ENCODE measurements at regions not wholly inside any gene's neighbourhood (a gene's known extent, or its start where the extent isn't known, plus 50 kb on each side); places are given as distances from the start of the nearest gene placed in this dataset.

DNA sequence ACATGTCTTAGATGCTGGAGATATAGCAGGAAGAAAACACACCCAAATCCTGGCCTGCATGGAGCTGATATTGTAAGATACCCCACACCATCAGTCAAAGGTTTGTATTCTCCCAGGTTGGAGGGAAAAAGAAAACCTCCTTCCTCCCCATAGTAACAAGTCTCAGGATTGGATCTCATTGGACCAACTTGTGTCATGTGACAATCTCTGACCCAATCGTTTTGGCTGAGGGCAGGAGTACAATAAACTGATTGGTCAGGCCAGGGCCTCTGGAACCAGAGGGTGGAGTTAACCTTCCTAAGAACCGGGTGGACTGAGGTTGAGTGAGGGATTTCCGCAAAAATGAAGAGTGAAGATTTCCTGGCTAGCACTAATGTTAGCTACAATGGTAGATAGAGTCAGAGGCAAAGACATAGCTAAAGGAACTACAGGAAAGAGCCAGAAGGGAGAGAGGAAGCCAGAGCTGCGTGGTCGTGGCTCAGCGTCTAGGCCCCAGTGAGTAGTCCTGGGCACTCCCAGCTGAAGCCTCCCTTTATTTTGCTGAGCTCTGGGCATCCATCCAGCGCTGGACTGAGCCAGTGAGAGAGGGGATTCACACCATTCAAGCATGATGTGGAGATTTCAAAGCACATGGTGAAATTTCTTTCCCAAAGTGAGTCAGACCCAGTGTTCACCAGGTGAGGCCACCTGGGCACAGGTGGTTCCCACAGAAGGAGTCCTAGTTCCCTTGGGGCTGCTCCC is 219.9 kb downstream of the AACS start:
- TF ChIP-seq CTCF (IDR thresholded peaks at IDR 0.05; ENCODE audit: insufficient read depth, low read depth, low read length) = no peak
- DNase-seq (ENCODE audit: low read depth) = no peak
- no peak overlapping the region for H3K4me3 ChIP-seq (ENCODE audit: low read depth, low read length)

DNA sequence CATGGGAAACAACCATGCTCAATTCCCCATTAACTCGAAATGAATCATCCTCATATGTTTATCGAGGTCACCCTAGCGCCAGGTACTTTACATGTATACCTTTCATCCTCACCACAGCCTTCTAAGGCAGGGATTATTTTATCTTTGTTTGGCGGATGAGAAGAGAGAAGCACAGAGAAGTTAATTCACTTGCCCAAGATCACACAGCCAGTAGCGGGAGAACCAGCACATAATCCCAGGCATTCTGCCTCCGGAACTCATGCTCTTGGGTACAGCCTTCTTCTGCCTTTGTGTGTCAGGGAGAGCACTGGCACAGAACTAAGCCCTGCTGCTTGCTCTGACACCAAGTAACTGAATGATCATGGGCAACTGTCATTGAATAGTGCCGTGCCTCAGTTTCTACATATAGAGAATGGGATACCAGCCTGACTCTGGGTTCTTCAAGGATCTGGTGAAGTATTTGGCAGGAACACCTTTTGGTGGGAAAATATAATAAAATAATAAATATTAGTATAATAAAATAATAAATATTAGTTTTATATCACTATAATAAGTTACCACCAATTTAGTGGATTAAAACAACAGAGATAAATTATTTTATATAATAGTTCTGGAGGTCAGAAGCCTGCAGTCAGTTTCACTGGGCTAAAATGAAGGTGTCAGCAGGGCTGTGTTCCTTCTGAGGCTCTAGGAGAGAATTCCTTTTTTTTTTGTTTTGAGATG is 220.9 kb downstream of the AACS start:
- no peak overlapping the region for H3K4me3 ChIP-seq (ENCODE audit: low read depth, low read length)
- DNase-seq (ENCODE audit: low read depth) = no peak
- TF ChIP-seq CTCF (IDR thresholded peaks at IDR 0.05; ENCODE audit: insufficient read depth, low read depth, low read length) = no peak

DNA sequence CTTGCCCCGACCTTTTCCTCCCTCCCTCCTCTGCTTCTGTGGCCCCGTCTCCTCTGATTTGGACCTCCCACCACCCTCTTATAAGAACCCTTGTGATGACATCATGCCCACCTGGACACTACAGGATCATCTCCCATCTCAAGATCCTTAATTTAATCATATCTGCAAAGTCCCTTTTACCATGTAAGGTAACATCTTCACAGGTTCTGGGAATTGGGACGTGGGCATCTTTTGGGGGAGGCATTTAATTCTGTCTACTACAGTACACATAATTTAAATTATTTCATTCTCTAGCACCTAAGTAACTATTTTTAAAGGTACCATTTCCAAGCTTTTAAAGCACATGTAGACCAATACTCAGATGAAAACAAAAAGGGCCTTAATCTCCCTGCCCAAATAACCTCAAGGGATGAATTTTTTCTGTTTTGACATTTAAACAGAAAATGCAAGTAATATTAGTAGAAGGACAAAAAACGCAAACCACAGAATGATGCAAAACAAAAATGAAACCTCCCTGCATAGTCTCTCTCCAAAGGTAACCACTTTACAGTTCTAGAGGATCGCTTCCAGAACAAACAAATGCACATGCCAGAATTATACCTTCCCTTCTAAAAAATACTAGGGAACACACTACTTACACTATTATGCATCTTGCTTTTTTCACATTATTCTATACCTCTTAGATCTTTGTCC is 222.1 kb downstream of the AACS start:
- H3K4me3 ChIP-seq (ENCODE audit: low read depth, low read length) = no peak overlapping the region
- TF ChIP-seq CTCF (IDR thresholded peaks at IDR 0.05; ENCODE audit: insufficient read depth, low read depth, low read length) = no peak

GRCh38 chr12:125288931-125289928 is 224.0 kb downstream of the AACS start:
- DNase-seq (ENCODE audit: low read depth) = no peak
- TF ChIP-seq CTCF (IDR thresholded peaks at IDR 0.05; ENCODE audit: insufficient read depth, low read depth, low read length) = no peak
- no peak overlapping the region for H3K4me3 ChIP-seq (ENCODE audit: low read depth, low read length)

More for the DNA sequence above, 222.1 kb downstream of the AACS start:
- DNase-seq (ENCODE audit: low read depth) = no peak

- no peak for TF ChIP-seq CTCF (IDR thresholded peaks at IDR 0.05; ENCODE audit: insufficient read depth, low read depth, low read length)
- peak; percentile 2 for DNase-seq (ENCODE audit: low read depth)
- H3K4me3 ChIP-seq (ENCODE audit: low read depth, low read length) = no peak overlapping the region
These were observed 224.7 kb downstream of the AACS start for GRCh38 chr12:125289970-125290369.

GRCh38 chr12:125292700-125293099 is 227.5 kb downstream of the AACS start:
- H3K4me3 ChIP-seq (ENCODE audit: low read depth, low read length) = no peak overlapping the region
- TF ChIP-seq CTCF (IDR thresholded peaks at IDR 0.05; ENCODE audit: insufficient read depth, low read depth, low read length) = no peak
- DNase-seq (ENCODE audit: low read depth) = no peak
